ENCODE measurements at regions not wholly inside any gene's neighbourhood (a gene's known extent, or its start where the extent isn't known, plus 50 kb on each side); places are given as distances from the start of the nearest gene placed in this dataset.

DNA sequence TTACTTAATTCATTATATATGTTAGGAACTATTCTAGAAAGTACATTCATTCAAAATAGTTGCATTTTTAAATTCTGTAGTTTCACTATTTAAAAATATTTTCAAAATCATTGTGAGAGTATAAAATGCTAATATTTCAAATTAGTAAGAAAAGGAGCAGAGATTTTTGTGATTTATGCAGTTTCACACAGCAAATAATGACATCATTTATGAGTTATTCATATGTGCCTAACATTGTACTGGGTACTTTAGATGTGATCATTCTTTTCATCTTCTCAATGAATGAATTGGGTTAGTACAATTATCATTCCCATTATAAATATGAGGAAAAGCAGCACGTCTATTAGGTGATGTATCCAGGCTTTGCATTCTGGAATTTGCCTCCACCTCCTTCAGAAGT is 1451.0 kb upstream of the IGFBP7 start:
- no peak for DNase-seq (ENCODE audit: low read depth in 2 of 3, low spot score in 2 of 3)

DNA sequence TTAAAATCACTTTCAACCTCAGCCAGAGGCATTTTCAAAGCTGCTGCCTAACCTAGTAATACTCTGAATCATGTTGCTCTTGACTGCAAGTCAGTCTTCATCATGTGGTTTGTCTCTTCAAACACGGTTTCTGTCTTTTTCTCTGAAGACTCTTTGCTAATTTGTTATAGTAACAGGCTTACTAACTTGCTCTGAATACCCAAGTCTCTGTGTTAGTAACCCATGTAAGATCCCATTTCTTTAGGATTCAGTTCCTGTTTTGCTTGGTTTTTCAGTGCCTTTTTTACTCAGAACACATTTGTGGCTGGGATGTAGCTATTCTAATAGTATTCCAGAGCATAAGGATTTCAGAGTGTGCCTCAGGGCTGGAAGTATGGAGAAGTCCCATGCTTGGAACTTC is 1450.6 kb upstream of the IGFBP7 start:
- no peak for DNase-seq (ENCODE audit: low read depth in 2 of 3, low spot score in 2 of 3)

DNA sequence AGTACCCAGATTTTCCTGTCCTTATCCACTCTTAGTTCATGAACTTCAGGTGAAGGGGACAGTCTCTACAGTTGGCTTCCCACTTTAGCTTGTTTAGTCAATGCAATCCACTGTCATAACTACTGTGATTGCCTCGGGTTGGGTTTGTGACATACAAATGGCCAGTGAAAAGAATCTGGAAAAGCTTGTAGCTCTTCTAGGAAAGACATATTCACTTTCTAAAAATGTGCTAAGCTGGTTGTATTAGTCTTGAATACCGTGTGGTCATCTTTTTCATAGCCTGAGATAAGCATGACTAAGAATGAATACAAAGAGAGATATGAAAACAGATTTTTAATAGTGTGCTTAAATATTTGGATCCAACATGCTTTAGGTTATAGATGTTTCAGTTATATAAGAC is 1443.5 kb upstream of the IGFBP7 start:
- no peak for DNase-seq (ENCODE audit: low read depth in 2 of 3, low spot score in 2 of 3)

DNA sequence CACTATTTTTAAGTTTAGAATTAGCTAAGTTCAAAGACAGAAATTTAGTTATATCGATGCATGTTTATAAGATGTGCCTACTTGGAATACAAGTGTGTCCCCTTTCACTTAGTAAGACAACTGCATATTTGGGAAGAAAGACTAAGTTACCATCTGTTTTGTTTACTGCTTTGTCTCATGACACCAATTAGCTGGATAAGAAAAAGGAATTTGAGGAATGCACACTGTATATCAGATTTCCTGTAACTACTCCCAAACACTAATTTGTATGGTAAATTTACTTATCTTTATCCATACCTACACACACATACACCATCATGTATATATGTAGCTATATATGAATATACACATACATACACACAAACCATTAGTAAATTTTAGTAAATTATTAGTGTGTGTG is 1442.8 kb upstream of the IGFBP7 start:
- DNase-seq (ENCODE audit: low read depth in 2 of 3, low spot score in 2 of 3): no peak

GRCh38 chr4:58551676-58552075 is 1441.5 kb upstream of the IGFBP7 start:
- DNase-seq (ENCODE audit: low read depth in 2 of 3, low spot score in 2 of 3): no peak

- DNase-seq (ENCODE audit: low read depth in 2 of 3, low spot score in 2 of 3): no peak
Observed at GRCh38 chr4:58543465-58543864, 1433.3 kb upstream of the IGFBP7 start.

DNA sequence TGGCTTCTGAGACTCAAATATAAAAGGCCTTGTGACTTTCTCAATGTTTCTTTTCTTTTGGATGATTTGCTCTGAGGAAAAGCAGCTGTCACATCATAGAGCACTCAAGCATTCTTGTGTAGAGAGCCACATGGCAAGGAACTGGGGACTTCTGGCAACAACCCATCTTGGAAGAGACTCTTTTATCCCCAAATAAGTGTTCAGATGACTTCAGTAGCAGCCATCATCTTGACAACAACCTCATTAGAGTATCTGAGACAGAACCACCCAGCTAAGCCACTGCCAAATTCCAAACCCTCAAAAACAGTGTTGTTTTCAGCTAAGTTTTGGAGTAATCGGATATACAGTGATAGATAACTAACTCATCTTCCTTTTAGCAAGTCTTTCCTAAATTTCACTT is 1431.7 kb upstream of the IGFBP7 start:
- DNase-seq (ENCODE audit: low read depth in 2 of 3, low spot score in 2 of 3): no peak

- DNase-seq (ENCODE audit: low read depth in 2 of 3, low spot score in 2 of 3): no peak
Observed at GRCh38 chr4:58522765-58523382, 1412.7 kb upstream of the IGFBP7 start.

GRCh38 chr4:58515226-58515625 is 1405.0 kb upstream of the IGFBP7 start:
- no peak for DNase-seq (ENCODE audit: low read depth in 2 of 3, low spot score in 2 of 3)

DNA sequence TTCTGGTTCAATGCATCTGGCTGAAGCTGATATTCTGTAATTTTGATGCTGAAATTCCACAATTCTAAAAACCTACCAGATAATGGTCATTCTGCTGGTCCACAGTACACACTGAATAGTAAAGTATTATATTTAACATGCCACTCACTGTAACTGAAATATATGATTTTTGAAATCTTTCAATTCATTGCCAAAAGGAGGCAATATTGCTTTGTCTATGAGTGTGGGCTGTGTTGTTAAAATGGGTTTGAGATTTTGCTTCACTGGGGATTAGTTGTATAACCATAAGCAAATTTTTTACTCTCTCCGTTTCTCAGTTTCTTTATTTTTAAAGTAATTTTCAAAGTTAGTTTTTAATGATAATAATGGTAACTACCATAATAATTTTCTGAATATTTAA is 1404.1 kb upstream of the IGFBP7 start:
- DNase-seq (ENCODE audit: low read depth in 2 of 3, low spot score in 2 of 3): no peak

GRCh38 chr4:58510652-58511051 is 1400.5 kb upstream of the IGFBP7 start:
- DNase-seq (ENCODE audit: low read depth in 2 of 3, low spot score in 2 of 3): no peak

- no peak for DNase-seq (ENCODE audit: low read depth in 2 of 3, low spot score in 2 of 3)
Observed at GRCh38 chr4:58507079-58507478, 1396.9 kb upstream of the IGFBP7 start.

DNA sequence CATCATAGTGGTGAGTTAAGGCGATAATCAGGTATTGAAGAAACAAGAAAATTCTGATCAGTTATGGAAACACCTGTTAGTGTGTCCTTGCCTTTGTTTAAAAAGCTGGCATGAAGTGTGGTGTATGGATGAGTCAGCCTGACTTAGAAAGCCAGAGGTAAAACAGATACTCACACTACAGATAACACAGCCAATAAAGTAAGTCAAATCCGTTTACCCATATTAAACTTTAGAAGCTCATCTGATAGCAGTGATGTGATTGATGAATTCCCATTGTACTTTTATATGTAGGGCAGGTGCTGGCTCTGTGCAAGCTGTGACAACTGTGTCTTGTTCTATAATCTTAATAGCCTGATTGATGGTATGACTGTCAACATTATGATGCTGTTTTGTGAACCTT is 1392.7 kb upstream of the IGFBP7 start:
- no peak for DNase-seq (ENCODE audit: low read depth in 2 of 3, low spot score in 2 of 3)

DNA sequence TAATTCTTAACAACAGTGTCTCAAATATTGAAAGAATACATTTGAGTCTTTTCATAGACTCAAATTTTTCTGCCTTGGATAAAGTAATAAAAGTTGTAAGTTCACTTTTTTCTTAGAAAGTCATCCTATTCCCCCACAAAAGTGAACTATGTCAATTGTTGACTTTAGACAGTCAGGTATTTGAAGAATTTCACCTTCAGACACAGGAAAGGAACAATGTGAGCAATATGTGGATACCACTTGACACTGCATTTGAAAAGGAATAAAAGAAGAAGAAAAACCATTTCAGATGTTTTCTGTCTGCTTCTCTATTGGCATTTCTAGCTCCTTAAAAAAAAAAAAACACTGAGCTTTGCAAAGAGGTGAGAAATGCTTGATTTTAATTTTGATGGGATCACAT is 1389.0 kb upstream of the IGFBP7 start:
- no peak for DNase-seq (ENCODE audit: low read depth in 2 of 3, low spot score in 2 of 3)

DNA sequence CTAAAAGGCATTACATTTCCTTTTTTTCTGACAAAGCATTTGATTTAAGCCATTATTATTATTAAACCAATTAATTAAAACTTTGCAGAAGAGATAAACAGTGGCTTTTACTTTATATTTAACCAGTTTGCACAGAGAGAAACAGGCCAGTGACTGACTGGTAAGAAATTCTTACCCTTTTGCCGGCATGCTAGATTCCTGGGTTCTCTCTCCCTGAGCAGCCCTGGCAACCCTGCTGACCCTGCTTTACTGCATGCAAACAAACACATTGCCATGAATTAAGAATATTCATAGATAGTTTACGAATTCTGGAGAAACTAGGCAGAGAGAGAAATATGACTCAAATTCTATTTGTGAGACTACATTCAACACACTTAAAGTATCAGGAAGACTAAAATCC is 1381.4 kb upstream of the IGFBP7 start:
- DNase-seq (ENCODE audit: low read depth in 2 of 3, low spot score in 2 of 3): no peak

DNA sequence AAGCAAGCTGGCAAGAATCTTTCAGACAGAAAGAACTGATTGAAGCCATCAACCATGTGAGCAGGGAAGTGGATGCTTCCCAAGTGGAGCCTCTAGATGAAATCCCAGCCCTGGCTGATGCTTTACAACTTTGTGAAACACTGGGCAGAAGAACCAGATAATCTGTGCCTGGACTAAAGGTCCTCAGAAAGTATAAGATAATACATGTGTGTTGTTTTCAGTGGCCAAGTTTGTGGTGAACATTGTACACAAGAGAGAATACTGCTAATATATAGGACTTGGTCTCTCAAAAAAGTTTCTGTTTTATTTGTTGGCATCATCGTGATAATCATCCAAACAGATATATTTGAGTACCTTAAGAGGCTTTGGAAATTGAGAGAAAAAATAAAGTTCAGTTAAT is 1367.8 kb upstream of the IGFBP7 start:
- DNase-seq (ENCODE audit: low read depth in 2 of 3, low spot score in 2 of 3): no peak

DNA sequence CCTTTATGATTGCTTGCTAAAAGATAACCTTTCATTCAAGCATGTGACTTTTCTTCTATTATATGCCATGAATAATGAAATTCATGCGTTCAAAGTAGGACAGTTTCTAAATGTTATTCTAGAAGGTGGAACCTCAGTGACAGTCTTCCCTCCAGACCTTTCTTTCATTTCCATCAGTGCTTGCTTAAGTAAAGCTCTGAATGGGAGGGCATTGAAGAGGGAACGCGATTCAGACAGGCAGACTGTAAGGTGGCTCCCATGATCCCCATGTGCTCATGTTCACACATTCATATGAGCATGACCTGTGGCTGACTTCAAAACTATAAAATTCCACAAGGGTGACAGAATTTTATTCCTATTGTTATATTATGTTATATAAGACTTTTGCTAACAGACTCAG is 1367.3 kb upstream of the IGFBP7 start:
- no peak for DNase-seq (ENCODE audit: low read depth in 2 of 3, low spot score in 2 of 3)

GRCh38 chr4:58475097-58475496 is 1364.9 kb upstream of the IGFBP7 start:
- DNase-seq (ENCODE audit: low read depth in 2 of 3, low spot score in 2 of 3): no peak

GRCh38 chr4:58465031-58465430 is 1354.8 kb upstream of the IGFBP7 start:
- no peak for DNase-seq (ENCODE audit: low read depth in 2 of 3, low spot score in 2 of 3)

- no peak for DNase-seq (ENCODE audit: low read depth in 2 of 3, low spot score in 2 of 3)
Observed at GRCh38 chr4:58456727-58457384, 1346.7 kb upstream of the IGFBP7 start.

GRCh38 chr4:58453956-58454355 is 1343.8 kb upstream of the IGFBP7 start:
- no peak for DNase-seq (ENCODE audit: low read depth in 2 of 3, low spot score in 2 of 3)

DNA sequence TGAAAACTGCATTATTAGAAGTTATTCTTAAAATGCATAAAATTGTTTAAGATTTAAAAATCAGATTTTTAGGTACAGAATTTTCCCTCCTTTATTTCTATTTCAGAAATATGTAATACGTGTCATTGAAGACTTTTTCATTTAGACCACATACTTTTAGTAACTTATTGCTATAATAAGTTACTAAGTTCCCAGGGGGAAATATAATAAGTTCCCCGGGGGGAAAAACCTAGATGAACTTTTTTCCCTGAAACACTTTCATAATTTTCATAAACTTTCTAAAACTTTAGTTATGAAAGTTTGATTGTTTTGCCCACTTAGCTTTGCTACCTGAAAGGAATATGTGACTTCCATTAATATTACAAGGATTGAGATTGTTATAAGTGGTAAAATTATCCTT is 1341.5 kb upstream of the IGFBP7 start:
- no peak for DNase-seq (ENCODE audit: low read depth in 2 of 3, low spot score in 2 of 3)

DNA sequence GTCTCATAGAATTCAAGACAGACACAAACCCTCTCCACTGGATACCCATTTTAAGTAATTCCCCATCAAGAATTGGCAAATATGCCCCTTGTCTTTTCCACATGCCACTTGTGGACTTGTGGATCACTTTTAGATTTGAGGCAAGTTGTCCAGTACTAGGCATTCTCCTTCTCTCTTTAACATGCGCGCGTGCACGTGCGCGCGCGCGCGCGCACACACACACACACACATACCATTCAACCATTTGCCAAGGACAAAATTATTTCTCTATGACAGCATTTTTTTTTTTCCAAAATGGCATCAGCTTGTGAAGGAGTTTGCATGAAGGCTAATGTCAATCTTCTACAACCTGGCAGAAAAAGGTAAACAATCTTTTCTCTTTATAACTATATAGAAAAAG is 1325.7 kb upstream of the IGFBP7 start:
- DNase-seq (ENCODE audit: low read depth in 2 of 3, low spot score in 2 of 3): no peak

All from hematopoietic multipotent progenitor cell (in vitro differentiated cells).